AG04449 (cell line): ENCODE measurements at regions not wholly inside any gene's neighbourhood (a gene's known extent, or its start where the extent isn't known, plus 50 kb on each side); places are given as distances from the start of the nearest gene placed in this dataset.

Source experiments
- CTCF ChIA-PET: fragments of 350-600 bp; formaldehyde crosslinking; extraction: SDS; loops from one replicate; lab custom pipeline; 2021; ENCODE audit warnings: antibody characterized with exemption; lab: Yijun Ruan, JAX
- POLR2A ChIA-PET: fragments of 400-600, 350-600 bp; formaldehyde crosslinking; extraction: SDS; loops from one replicate; lab custom pipeline; 2020; ENCODE audit warnings: antibody characterized with exemption, inconsistent platforms; lab: Yijun Ruan, JAX
- DNase-seq: peaks from one replicate; pipeline ENCODE4 v3.0.0-alpha.2; 2010; ENCODE audit warnings: low read depth, low spot score
- H3K4me3 ChIP-seq: 2 replicates; pipeline ENCODE4 v1.5.1; 2011; ENCODE audit warnings: low read depth, mild to moderate bottlenecking, control low read depth, low read length
- CTCF ChIP-seq: IDR thresholded peaks from one replicate; pipeline ENCODE4 v1.5.1; 2011; ENCODE audit warnings: mild to moderate bottlenecking, moderate library complexity, low read length, control low read depth, inconsistent platforms; ENCODE audit not compliant: insufficient read depth; ENCODE audit errors: missing control alignments

GRCh38 chr5:121377461-121377860 lies 474.2 kb upstream of the FTMT start:
- TF ChIP-seq CTCF: no peak
- ChIA-PET CTCF (interaction anchor here (0.6 kb wide), 1 partner anchor 100 kb away, joined by 3 read pairs; no protein-coding TSS in a partner anchor), POLR2A (no interaction called here)
- H3K4me3 ChIP-seq: no peak overlapping the region
- no peak for DNase-seq

GRCh38 chr5:121378046-121378445 lies 473.6 kb upstream of the FTMT start:
- no peak overlapping the region for H3K4me3 ChIP-seq
- CTCF ChIA-PET: interaction anchor here (0.6 kb wide), 1 partner anchor 100 kb away, joined by 3 read pairs; no protein-coding TSS in a partner anchor
- POLR2A ChIA-PET: no interaction called here
- TF ChIP-seq CTCF: no peak
- no peak for DNase-seq

GRCh38 chr5:121378559-121379359 lies 472.9 kb upstream of the FTMT start:
- CTCF ChIA-PET: no interaction called here
- no peak overlapping the region for H3K4me3 ChIP-seq
- no peak for DNase-seq
- POLR2A ChIA-PET: no interaction called here
- no peak for TF ChIP-seq CTCF

GRCh38 chr5:121380066-121380465 lies 471.6 kb upstream of the FTMT start:
- H3K4me3 ChIP-seq: no peak overlapping the region
- DNase-seq: no peak
- POLR2A ChIA-PET: no interaction called here
- no peak for TF ChIP-seq CTCF
- CTCF ChIA-PET: no interaction called here

GRCh38 chr5:121384359-121384758 lies 467.3 kb upstream of the FTMT start:
- POLR2A ChIA-PET: no interaction called here
- CTCF ChIA-PET: no interaction called here
- TF ChIP-seq CTCF: no peak
- no peak overlapping the region for H3K4me3 ChIP-seq
- DNase-seq: no peak

- no peak for DNase-seq
- ChIA-PET CTCF (no interaction called here), POLR2A (no interaction called here)
- no peak overlapping the region for H3K4me3 ChIP-seq
- no peak for TF ChIP-seq CTCF
Measured at GRCh38 chr5:121386334-121386733, 465.3 kb upstream of the FTMT start.
